ENCODE measurements at regions not wholly inside any gene's neighbourhood (a gene's known extent, or its start where the extent isn't known, plus 50 kb on each side); places are given as distances from the start of the nearest gene placed in this dataset.

DNA sequence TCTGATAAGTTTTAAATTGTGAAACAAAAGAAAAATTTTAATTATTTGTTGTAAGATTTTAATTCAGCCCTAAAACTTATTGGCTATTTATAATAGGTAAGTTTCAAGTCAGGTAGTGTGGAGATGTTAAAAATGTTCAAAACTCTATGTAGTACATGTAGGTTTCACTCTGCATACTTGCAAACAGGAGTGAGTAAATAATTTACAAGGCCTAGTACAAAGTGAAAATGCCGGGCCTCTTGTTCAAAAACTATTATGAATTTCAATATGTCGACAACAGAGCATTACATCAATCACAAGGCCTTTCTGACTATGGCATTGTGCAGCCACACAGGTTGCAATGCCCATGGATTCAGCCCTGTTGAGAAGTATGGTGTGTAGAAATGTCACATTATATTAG, 80.9 kb upstream of the GRIK2 start:
- no peak for TF ChIP-seq POLR2A (IDR thresholded peaks at IDR 0.05)
- TF ChIP-seq, protein P1, sequence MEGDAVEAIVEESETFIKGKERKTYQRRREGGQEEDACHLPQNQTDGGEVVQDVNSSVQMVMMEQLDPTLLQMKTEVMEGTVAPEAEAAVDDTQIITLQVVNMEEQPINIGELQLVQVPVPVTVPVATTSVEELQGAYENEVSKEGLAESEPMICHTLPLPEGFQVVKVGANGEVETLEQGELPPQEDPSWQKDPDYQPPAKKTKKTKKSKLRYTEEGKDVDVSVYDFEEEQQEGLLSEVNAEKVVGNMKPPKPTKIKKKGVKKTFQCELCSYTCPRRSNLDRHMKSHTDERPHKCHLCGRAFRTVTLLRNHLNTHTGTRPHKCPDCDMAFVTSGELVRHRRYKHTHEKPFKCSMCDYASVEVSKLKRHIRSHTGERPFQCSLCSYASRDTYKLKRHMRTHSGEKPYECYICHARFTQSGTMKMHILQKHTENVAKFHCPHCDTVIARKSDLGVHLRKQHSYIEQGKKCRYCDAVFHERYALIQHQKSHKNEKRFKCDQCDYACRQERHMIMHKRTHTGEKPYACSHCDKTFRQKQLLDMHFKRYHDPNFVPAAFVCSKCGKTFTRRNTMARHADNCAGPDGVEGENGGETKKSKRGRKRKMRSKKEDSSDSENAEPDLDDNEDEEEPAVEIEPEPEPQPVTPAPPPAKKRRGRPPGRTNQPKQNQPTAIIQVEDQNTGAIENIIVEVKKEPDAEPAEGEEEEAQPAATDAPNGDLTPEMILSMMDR (IDR thresholded peaks at IDR 0.05), result no peak

Data from heart left ventricle (tissue), 13 donors.